Naive thymus-derived CD4-positive, alpha-beta T cell (primary cell): ENCODE measurements at regions not wholly inside any gene's neighbourhood (a gene's known extent, or its start where the extent isn't known, plus 50 kb on each side); places are given as distances from the start of the nearest gene placed in this dataset.

Experiments
- ATAC-seq: fragments of 150-1000 bp; cut with Tn5 transposase; 2 replicates; pipeline ENCODE4 v1.10.0; 2021; ENCODE audit warnings: mild to moderate bottlenecking, moderate library complexity
- CTCF ChIA-PET: fragments of 350-600 bp; sonication (Branson Sonifier 250); formaldehyde crosslinking; loops from one replicate; lab custom pipeline; 2021; ENCODE audit warnings: antibody characterized with exemption; lab: Charles Lee
- POLR2A ChIA-PET: fragments of 350-600 bp; sonication (Branson Sonifier 250); formaldehyde crosslinking; loops from one replicate; lab custom pipeline; 2021; ENCODE audit warnings: antibody characterized with exemption, inconsistent platforms; lab: Charles Lee
- DNase-seq, 9 donors: peaks; one replicate each; pipeline versions ENCODE4 v3.0.0 to v3.0.0-alpha.2; 2020 to 2022; ENCODE audit warnings: mixed read lengths in 1 of 9
- H3K27ac ChIP-seq: one replicate; pipeline ENCODE4 v1.7.0; 2013; ENCODE audit warnings: mild to moderate bottlenecking, low read depth, low read length, moderate library complexity
- H3K27me3 ChIP-seq, 2 donors: one replicate each; pipeline ENCODE4 v1.7.0; 2013; ENCODE audit warnings: low read length in 2 of 2, mild to moderate bottlenecking in 2 of 2, moderate library complexity in 2 of 2; ENCODE audit not compliant: control insufficient read depth in 2 of 2, insufficient read depth in 2 of 2
- H3K36me3 ChIP-seq, 3 experiments: 1 replicate in 2 of 3; 2 replicates in 1 of 3; pipeline ENCODE4 v1.7.0; 2013; ENCODE audit warnings: low read length in 3 of 3, mild to moderate bottlenecking in 3 of 3, moderate library complexity in 1 of 3; ENCODE audit not compliant: insufficient read depth in 3 of 3, control insufficient read depth in 2 of 3
- H3K4me1 ChIP-seq, 2 donors: one replicate each; pipeline ENCODE4 v1.7.0; 2013; ENCODE audit warnings: low read length in 2 of 2, mild to moderate bottlenecking in 2 of 2, moderate library complexity in 1 of 2; ENCODE audit not compliant: control insufficient read depth in 2 of 2, insufficient read depth in 2 of 2
- H3K4me3 ChIP-seq: 2 replicates; pipeline ENCODE4 v1.7.0; 2013; ENCODE audit warnings: mild to moderate bottlenecking, low read length
- H3K9me3 ChIP-seq, 3 experiments: 1 replicate in 2 of 3; 2 replicates in 1 of 3; pipeline ENCODE4 v1.7.0; 2013; ENCODE audit warnings: low read length in 3 of 3; ENCODE audit not compliant: control insufficient read depth in 2 of 3
- H3K27ac Mint-ChIP-seq, 9 donors: one replicate each; pipeline ENCODE4 v1.8.0; 2020 to 2022; ENCODE audit warnings: mixed read lengths in 9 of 9, mild to moderate bottlenecking in 8 of 9, moderate library complexity in 5 of 9, inconsistent platforms in 2 of 9
- H3K27me3 Mint-ChIP-seq, 5 donors: one replicate each; pipeline ENCODE4 v1.8.0; 2021 to 2022; ENCODE audit warnings: mixed read lengths in 5 of 5, mild to moderate bottlenecking in 1 of 5
- H3K36me3 Mint-ChIP-seq, 5 donors: one replicate each; pipeline ENCODE4 v1.8.0; 2020 to 2022; ENCODE audit warnings: mixed read lengths in 5 of 5, mild to moderate bottlenecking in 3 of 5, inconsistent platforms in 1 of 5
- H3K4me1 Mint-ChIP-seq, 7 donors: one replicate each; pipeline ENCODE4 v1.8.0; 2020 to 2022; ENCODE audit warnings: mixed read lengths in 7 of 7, mild to moderate bottlenecking in 3 of 7, inconsistent platforms in 1 of 7
- H3K4me3 Mint-ChIP-seq, 10 donors: one replicate each; pipeline ENCODE4 v1.8.0; 2020 to 2022; ENCODE audit warnings: mild to moderate bottlenecking in 10 of 10, mixed read lengths in 10 of 10, moderate library complexity in 6 of 10, inconsistent platforms in 2 of 10
- H3K9me3 Mint-ChIP-seq, 11 donors: one replicate each; pipeline ENCODE4 v1.8.0; 2020 to 2022; ENCODE audit warnings: mixed read lengths in 11 of 11, mild to moderate bottlenecking in 4 of 11, inconsistent platforms in 1 of 11, moderate library complexity in 1 of 11
- intact Hi-C, 2 donors: fragments of 100-400 bp; cut with micrococcal nuclease; formaldehyde crosslinking; loops; one replicate each; pipeline ENCODE4 v1.15.1; 2023

GRCh38 chr4:149902242-149902641 is 86.6 kb upstream of the IQCM start:
- no peak overlapping the region for H3K27ac ChIP-seq
- DNase-seq (no peak), ATAC-seq (no peak)
- ChIA-PET CTCF (no interaction called here), POLR2A (no interaction called here)
- intact Hi-C loops: no loop called here
- no peaks in the 10 kb centered on the region for H3K36me3 ChIP-seq
- no peak overlapping the region for H3K27ac Mint-ChIP-seq
- H3K4me3 Mint-ChIP-seq: no peak overlapping the region
- H3K4me3 ChIP-seq: no peak overlapping the region
- H3K27me3 Mint-ChIP-seq: peaks cover 0 to 11% (median 7%) of the 10 kb centered on the region in 5 donors
- no peaks in the 10 kb centered on the region for H3K36me3 Mint-ChIP-seq
- H3K4me1 ChIP-seq: no peaks in the 10 kb centered on the region
- H3K9me3 ChIP-seq: no peaks in the 10 kb centered on the region
- no peaks in the 10 kb centered on the region for H3K27me3 ChIP-seq
- peaks cover 0 to 1% (median 0%) of the 10 kb centered on the region in 11 donors for H3K9me3 Mint-ChIP-seq
- H3K4me1 Mint-ChIP-seq: no peaks in the 10 kb centered on the region

- Mint-ChIP-seq H3K4me1 (no peaks in the 10 kb centered on the region), H3K9me3 (peaks cover 0 to 2% (median 0%) of the 10 kb centered on the region in 11 donors), H3K36me3 (no peaks in the 10 kb centered on the region), H3K27me3 (peaks cover 0 to 7% (median 4%) of the 10 kb centered on the region in 5 donors), H3K4me3 (no peak overlapping the region), H3K27ac (no peak overlapping the region)
- Histone ChIP-seq H3K4me3 (no peak overlapping the region), H3K27ac (no peak overlapping the region), H3K27me3 (no peaks in the 10 kb centered on the region), H3K9me3 (no peaks in the 10 kb centered on the region), H3K4me1 (no peaks in the 10 kb centered on the region), H3K36me3 (no peaks in the 10 kb centered on the region)
- ATAC-seq: no peak
- ChIA-PET CTCF (no interaction called here), POLR2A (no interaction called here)
- no peak for DNase-seq
- intact Hi-C loops: no loop called here
Observed at GRCh38 chr4:149910177-149910576, 94.5 kb upstream of the IQCM start.

DNA sequence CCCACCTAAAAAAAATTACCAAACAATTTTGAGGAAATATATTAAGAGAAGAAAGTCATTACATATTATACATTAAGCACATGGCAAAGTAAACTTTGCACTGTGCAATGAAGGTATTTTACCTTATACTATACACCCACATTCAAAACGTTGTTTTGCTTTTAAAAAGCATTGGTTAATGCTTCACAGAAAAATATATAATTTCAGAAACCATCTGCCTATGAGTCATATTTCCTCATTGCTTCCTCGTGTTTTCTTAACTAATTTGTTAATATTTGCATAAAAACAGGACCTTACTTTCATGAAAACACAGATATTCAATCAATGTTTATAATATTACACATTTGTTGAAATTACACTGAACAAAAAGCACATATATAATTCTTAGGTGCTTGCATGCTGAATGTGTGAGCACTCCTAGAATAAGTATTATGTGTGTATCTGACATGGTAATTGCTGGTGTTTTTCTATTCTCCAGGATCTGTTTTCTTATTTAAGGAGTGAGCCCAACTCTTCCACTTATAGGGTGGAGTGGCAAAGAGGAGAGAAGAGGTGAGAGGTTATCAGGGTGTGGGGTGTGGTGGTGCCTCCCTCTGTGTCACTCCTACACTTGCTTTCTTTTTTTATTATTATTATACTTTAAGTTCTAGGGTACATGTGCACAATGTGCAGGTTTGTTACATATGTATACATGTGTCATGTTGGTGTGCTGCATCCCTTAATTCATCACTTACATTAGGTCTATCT is 95.1 kb upstream of the IQCM start:
- H3K27me3 Mint-ChIP-seq: peaks cover 0 to 7% (median 4%) of the 10 kb centered on the region in 5 donors
- H3K9me3 Mint-ChIP-seq: peaks cover 0 to 2% (median 0%) of the 10 kb centered on the region in 11 donors

GRCh38 chr4:149911354-149911753 is 95.7 kb upstream of the IQCM start:
- H3K4me1 Mint-ChIP-seq: no peaks in the 10 kb centered on the region
- Histone ChIP-seq H3K27me3 (no peaks in the 10 kb centered on the region), H3K9me3 (no peaks in the 10 kb centered on the region), H3K4me1 (no peaks in the 10 kb centered on the region), H3K36me3 (no peaks in the 10 kb centered on the region), H3K4me3 (no peak overlapping the region), H3K27ac (no peak overlapping the region)
- H3K4me3 Mint-ChIP-seq: no peak overlapping the region
- DNase-seq (no peak), ATAC-seq (no peak)
- H3K9me3 Mint-ChIP-seq: peaks cover 0 to 2% (median 0%) of the 10 kb centered on the region in 11 donors
- intact Hi-C loops: no loop called here
- peaks cover 0 to 7% (median 4%) of the 10 kb centered on the region in 5 donors for H3K27me3 Mint-ChIP-seq
- POLR2A ChIA-PET: no interaction called here
- CTCF ChIA-PET: no interaction called here
- no peak overlapping the region for H3K27ac Mint-ChIP-seq
- H3K36me3 Mint-ChIP-seq: no peaks in the 10 kb centered on the region

More for the DNA sequence above, 95.1 kb upstream of the IQCM start:
- Histone ChIP-seq H3K4me3 (no peak overlapping the region), H3K27ac (no peak overlapping the region), H3K27me3 (no peaks in the 10 kb centered on the region), H3K9me3 (no peaks in the 10 kb centered on the region), H3K4me1 (no peaks in the 10 kb centered on the region), H3K36me3 (no peaks in the 10 kb centered on the region)
- ATAC-seq (no peak), DNase-seq (no peak)
- no peaks in the 10 kb centered on the region for H3K4me1 Mint-ChIP-seq
- intact Hi-C loops: no loop called here
- CTCF ChIA-PET: no interaction called here
- H3K4me3 Mint-ChIP-seq: no peak overlapping the region
- H3K36me3 Mint-ChIP-seq: no peaks in the 10 kb centered on the region
- POLR2A ChIA-PET: no interaction called here
- no peak overlapping the region for H3K27ac Mint-ChIP-seq

DNA sequence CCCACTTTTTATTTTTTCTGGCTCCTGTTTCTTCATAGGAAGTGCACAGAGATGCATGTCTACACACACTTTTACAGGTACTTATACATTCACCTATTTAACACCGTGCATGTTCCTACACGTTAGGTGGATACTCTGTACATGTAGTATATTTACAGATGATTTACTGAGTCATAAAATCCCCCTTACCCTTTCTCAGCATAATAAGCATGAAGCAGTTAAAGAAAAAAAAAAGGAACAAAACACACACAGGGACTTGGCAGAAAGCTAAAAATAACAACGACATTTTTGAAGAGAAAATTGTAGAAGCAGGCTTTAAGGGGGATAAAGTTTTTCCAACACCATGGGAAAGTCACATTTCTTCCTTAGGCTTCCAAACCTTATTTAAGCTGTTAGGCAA is 96.4 kb upstream of the IQCM start:
- H3K4me1 Mint-ChIP-seq: no peaks in the 10 kb centered on the region
- H3K27me3 Mint-ChIP-seq: peaks cover 0 to 7% (median 4%) of the 10 kb centered on the region in 5 donors
- no peak overlapping the region for H3K4me3 Mint-ChIP-seq
- ChIA-PET POLR2A (no interaction called here), CTCF (no interaction called here)
- ATAC-seq (no peak), DNase-seq (no peak)
- H3K4me3 ChIP-seq: no peak overlapping the region
- no peaks in the 10 kb centered on the region for H3K9me3 ChIP-seq
- H3K9me3 Mint-ChIP-seq: peaks cover 0 to 2% (median 0%) of the 10 kb centered on the region in 11 donors
- H3K36me3 ChIP-seq: no peaks in the 10 kb centered on the region
- H3K27me3 ChIP-seq: no peaks in the 10 kb centered on the region
- H3K4me1 ChIP-seq: no peaks in the 10 kb centered on the region
- no peak overlapping the region for H3K27ac ChIP-seq
- H3K36me3 Mint-ChIP-seq: no peaks in the 10 kb centered on the region
- intact Hi-C loops: no loop called here
- H3K27ac Mint-ChIP-seq: no peak overlapping the region

DNA sequence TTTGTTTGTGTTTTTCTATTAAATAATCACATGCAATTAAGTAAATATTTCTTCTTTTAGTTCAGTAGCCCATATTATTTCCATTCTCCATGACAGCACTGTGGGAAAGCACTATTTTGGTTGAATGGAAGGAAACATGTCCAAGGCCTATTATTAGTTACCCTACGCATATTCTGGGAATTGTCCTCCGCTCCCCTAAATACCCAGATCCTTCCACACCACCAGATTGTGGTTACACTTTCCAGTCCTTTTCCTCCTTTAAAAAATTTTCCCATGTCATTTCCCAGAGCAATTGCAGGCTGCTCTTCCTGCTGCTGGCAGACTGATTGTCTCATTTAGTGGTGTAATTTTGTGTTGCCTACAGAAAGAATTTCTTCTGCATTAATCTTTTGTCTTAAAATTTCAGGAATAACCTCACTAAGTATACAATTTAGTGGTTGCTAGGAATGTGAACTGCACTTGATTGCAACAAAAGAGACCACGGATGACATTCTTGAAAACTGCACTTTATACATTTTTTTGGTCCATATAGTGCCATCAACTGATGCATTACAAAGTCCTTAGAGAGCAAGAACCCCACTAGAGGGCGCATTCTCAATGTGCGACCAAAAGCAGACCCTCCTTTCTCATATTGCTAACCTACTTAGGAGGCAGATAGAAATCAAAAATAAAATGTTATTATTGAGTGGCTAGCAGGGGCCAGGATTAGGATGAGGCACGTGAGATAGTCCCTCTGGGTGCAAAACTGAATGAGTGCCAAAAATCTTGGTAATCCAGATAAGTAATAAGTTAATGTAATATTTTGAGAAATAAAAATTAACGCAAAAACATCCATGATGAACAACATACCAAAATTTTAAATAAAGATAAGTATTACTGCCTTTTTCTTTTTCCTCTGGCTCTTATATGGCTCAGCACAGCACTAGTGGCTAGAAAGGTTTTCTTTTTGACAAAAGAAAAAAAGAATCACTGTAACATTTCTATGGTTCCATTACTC is 98.8 kb upstream of the IQCM start:
- no peaks in the 10 kb centered on the region for H3K36me3 ChIP-seq
- ChIA-PET CTCF (no interaction called here), POLR2A (no interaction called here)
- no peaks in the 10 kb centered on the region for H3K27me3 ChIP-seq
- Mint-ChIP-seq H3K4me1 (no peaks in the 10 kb centered on the region), H3K4me3 (no peak overlapping the region), H3K27me3 (peaks cover 0 to 7% (median 4%) of the 10 kb centered on the region in 5 donors), H3K27ac (no peak overlapping the region), H3K9me3 (peaks cover 0 to 2% (median 0%) of the 10 kb centered on the region in 11 donors), H3K36me3 (no peaks in the 10 kb centered on the region)
- H3K27ac ChIP-seq: no peak overlapping the region
- no peaks in the 10 kb centered on the region for H3K9me3 ChIP-seq
- H3K4me3 ChIP-seq: no peak overlapping the region
- intact Hi-C loops: no loop called here
- no peak for ATAC-seq
- DNase-seq: no peak
- H3K4me1 ChIP-seq: no peaks in the 10 kb centered on the region
